GM12874 (cell line): ENCODE measurements at regions not wholly inside any gene's neighbourhood (a gene's known extent, or its start where the extent isn't known, plus 50 kb on each side); places are given as distances from the start of the nearest gene placed in this dataset.

Experiments used
- TF ChIP-seq, protein P1 (sequence below): IDR thresholded peaks from 2 replicates; pipeline ENCODE4 v1.5.1; 2011; ENCODE audit warnings: low read depth, mild to moderate bottlenecking, control low read depth, low read length, moderate library complexity; ENCODE audit not compliant: insufficient read depth

DNA sequence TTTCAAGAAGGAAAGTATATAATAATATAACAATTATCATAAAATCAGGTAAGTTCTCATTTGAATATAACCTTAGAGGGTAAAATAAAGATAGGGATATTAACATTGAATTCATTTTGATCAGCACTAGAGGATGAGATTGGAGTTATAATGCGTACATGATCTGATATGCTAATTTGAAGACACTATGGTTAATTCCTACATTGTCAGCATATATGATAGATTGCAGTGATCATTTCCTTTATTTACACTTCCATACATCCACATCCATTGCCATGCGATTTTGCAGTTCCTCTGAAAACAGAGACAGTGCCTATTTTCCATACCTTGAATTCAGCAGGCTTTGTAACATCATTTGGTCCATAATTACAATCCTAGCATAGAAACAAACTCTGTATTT is 519.2 kb downstream of the CCDC85A start:
- TF ChIP-seq, protein P1, sequence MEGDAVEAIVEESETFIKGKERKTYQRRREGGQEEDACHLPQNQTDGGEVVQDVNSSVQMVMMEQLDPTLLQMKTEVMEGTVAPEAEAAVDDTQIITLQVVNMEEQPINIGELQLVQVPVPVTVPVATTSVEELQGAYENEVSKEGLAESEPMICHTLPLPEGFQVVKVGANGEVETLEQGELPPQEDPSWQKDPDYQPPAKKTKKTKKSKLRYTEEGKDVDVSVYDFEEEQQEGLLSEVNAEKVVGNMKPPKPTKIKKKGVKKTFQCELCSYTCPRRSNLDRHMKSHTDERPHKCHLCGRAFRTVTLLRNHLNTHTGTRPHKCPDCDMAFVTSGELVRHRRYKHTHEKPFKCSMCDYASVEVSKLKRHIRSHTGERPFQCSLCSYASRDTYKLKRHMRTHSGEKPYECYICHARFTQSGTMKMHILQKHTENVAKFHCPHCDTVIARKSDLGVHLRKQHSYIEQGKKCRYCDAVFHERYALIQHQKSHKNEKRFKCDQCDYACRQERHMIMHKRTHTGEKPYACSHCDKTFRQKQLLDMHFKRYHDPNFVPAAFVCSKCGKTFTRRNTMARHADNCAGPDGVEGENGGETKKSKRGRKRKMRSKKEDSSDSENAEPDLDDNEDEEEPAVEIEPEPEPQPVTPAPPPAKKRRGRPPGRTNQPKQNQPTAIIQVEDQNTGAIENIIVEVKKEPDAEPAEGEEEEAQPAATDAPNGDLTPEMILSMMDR = no peak

DNA sequence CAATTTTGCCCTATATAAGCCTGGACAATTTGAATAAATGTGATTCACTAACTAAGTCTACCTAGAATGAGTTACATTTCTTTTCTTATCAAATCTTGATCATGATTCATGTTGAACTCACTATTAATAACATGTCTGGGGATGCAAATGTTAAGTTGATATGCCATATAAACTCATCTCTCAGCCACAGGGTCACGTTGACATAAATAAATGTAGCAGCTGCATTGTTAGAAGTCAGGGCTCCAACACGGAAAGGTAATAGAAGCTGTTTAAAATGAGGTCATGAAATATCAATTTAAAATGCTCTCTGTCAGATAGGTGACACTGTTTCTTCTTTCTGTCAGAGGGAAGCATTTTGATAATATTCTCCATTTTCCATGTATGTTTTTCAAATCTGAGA is 521.9 kb downstream of the CCDC85A start:
- TF ChIP-seq, protein P1 = no peak

DNA sequence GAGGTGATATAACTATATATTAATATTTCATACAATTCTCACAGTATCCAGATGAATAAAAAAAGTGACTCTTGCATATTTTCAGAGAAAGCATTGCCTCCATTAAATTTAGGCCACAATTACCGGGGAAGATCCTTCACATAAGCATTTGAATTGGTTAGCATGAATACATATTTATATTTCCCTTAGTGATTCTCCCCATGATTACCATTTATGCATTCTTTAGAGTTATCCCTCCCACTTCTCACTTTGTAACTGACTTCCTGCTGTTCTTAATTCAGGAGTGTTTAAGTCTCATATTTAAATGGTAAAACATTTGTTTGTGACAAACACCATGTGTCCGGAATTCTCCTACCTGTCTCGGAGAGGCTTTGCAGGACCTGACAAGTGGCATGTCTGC is 523.4 kb downstream of the CCDC85A start:
- TF ChIP-seq, protein P1 = no peak

DNA sequence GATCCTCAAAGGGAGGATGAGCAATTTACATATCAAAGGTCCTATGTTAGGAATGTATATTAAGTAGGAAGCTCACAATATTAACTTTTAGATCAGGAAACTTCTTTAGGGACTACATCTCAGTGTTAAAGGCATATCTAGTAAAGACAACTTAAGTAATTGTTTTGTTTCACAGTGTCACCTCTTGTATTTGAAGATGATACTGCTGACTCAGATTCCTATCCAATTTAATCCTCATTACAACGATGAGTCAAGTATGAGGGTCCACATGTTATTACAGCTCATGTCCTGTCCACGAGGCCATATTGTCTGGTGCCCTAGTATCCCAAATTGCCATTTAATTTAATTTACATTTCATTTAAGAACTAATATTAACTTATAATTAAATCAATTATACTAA is 523.9 kb downstream of the CCDC85A start:
- TF ChIP-seq, protein P1 = no peak

DNA sequence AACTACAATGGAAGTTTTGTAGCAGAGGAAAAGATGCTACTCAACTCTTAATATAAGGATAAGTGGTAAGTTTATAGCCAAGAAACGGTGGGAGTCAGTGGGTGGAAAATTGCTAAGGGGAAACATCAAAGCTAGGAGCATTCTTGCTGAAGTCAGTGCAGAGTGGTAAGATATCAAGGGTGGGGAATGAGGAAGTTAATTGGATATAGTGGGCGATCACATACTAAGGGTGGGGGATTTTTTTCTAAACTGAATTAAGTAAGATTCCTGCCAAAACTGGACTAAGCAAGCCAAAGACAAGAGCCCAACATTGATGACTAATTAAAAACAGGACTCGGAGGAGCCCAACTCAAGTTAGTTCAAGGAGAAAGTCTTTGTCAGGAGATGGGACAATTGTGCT is 525.4 kb downstream of the CCDC85A start:
- TF ChIP-seq, protein P1 = no peak

DNA sequence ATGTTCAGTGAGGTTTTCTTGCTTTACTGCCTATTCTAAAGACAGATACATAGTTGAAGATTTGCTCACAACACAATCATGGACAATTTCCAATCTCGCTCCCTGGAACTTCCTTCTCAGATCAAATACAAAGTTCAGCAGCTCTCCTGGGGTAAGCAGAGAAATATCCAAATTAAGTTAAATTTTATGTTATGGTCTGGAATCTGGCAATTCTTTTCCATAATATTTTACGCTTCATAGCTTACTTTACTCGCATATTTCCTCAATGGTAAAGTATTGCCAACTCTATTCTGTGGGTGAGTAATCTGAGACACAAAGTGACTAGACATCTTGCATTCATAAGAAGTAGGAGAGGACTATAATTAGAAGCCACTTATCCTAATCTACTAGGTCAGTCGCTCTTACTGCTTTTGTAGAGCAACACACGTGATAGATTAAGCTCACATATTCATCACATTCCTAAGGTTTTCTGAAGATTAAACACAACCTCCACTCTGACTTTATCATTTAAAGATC is 529.4 kb downstream of the CCDC85A start:
- TF ChIP-seq, protein P1 = no peak

DNA sequence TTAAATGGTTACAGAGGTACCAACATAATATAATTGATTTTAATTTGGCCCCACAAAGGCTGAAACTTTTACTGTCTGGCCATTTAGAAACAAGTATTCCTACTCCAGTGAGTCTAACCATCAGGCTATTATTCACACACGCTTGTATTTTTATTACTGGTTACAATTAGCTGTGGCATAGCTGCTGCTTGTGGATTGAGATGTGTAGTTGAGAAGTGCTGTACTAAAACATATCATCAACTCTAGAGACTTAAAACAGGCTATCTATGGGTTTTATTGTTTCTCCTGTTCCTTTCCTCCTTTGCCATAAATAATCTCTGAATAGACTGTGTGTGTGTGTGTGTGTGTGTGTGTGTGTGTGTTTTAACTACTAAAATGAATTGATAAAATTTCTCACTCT is 530.2 kb downstream of the CCDC85A start:
- TF ChIP-seq, protein P1 = no peak
